IMR-90 (cell line): ENCODE measurements at regions not wholly inside any gene's neighbourhood (a gene's known extent, or its start where the extent isn't known, plus 50 kb on each side); places are given as distances from the start of the nearest gene placed in this dataset.

ENCODE experiments used
- ATAC-seq: fragments of 200-7000 bp; cut with Tn5 transposase; 2 replicates; pipeline ENCODE4 v1.9.1; 2020; ENCODE audit warnings: low read depth, mild to moderate bottlenecking, moderate library complexity
- BruUV-seq: library from RNA; stranded (reverse); fragments of 400-500 nt; replicated peaks from 2 replicates; lab custom pipeline; 2021; lab: Mats Ljungman, UMichigan
- CTCF ChIA-PET: fragments of 300-600 bp; formaldehyde crosslinking; extraction: SDS; loops from one replicate; lab custom pipeline; 2021; ENCODE audit warnings: antibody characterized with exemption; lab: Yijun Ruan, JAX
- POLR2A ChIA-PET: fragments of 300-600 bp; sonication (Branson Sonifier 250); formaldehyde crosslinking; loops from one replicate; lab custom pipeline; 2022; ENCODE audit warnings: antibody characterized with exemption; ENCODE audit not compliant: unreplicated experiment; lab: Charles Lee
- DNase-seq: peaks from one replicate; pipeline ENCODE4 v3.0.0; 2013
- H2AFZ ChIP-seq: replicated peaks from 2 replicates; pipeline ENCODE3; 2013; ENCODE audit warnings: low read length, mild to moderate bottlenecking; ENCODE audit not compliant: poor library complexity
- H2AK5ac ChIP-seq: 2 replicates; pipeline ENCODE4 v1.6.1; 2013; ENCODE audit warnings: low read depth, low read length, inconsistent platforms
- H2AK9ac ChIP-seq: replicated peaks from 2 replicates; pipeline ENCODE3; 2013; ENCODE audit warnings: mild to moderate bottlenecking, low read depth, low read length, moderate library complexity; ENCODE audit not compliant: poor library complexity
- H2BK120ac ChIP-seq: 2 replicates; pipeline ENCODE4 v1.6.1; 2013; ENCODE audit warnings: low read depth, low read length, inconsistent platforms
- H2BK15ac ChIP-seq: 3 replicates; pipeline ENCODE4 v1.6.1; 2013; ENCODE audit warnings: low read depth, low read length, inconsistent platforms
- H2BK20ac ChIP-seq: 2 replicates; pipeline ENCODE4 v1.6.1; 2013; ENCODE audit warnings: low read depth, mild to moderate bottlenecking, inconsistent platforms, low read length, moderate library complexity
- H2BK5ac ChIP-seq: 2 replicates; pipeline ENCODE4 v1.6.1; 2013; ENCODE audit warnings: mild to moderate bottlenecking, low read depth, low read length, inconsistent platforms; ENCODE audit not compliant: poor library complexity, severe bottlenecking
- H3K14ac ChIP-seq: replicated peaks from 2 replicates; pipeline ENCODE4 v1.6.1; 2013; ENCODE audit warnings: low read depth, low read length, inconsistent platforms
- H3K18ac ChIP-seq: 2 replicates; pipeline ENCODE4 v1.6.1; 2013; ENCODE audit warnings: low read depth, low read length, control low read depth
- H3K23ac ChIP-seq: 2 replicates; pipeline ENCODE4 v1.6.1; 2013; ENCODE audit warnings: low read depth, low read length, inconsistent platforms
- H3K27ac ChIP-seq: 2 replicates; pipeline ENCODE4 v1.5.1; 2013; ENCODE audit warnings: mild to moderate bottlenecking, control low read depth, low read length; ENCODE audit not compliant: insufficient read depth
- H3K27me3 ChIP-seq: 2 replicates; pipeline ENCODE4 v1.6.1; 2013; ENCODE audit warnings: low read length; ENCODE audit not compliant: control insufficient read depth, insufficient read depth
- H3K36me3 ChIP-seq: 2 replicates; pipeline ENCODE4 v1.6.1; 2013; ENCODE audit warnings: low read length, mixed read lengths; ENCODE audit not compliant: control insufficient read depth, insufficient read depth
- H3K4ac ChIP-seq: 2 replicates; pipeline ENCODE4 v1.6.1; 2013; ENCODE audit warnings: low read depth, low read length, inconsistent platforms
- H3K4me1 ChIP-seq: 2 replicates; pipeline ENCODE4 v1.6.1; 2013; ENCODE audit warnings: low read length, mixed read lengths; ENCODE audit not compliant: control insufficient read depth, insufficient read depth
- H3K4me2 ChIP-seq: 2 replicates; pipeline ENCODE4 v1.6.1; 2013; ENCODE audit warnings: low read depth, mild to moderate bottlenecking, control low read depth, low read length, moderate library complexity
- H3K4me3 ChIP-seq: 2 replicates; pipeline ENCODE4 v1.5.1; 2013; ENCODE audit warnings: low read depth, mild to moderate bottlenecking, control low read depth, low read length, moderate library complexity; ENCODE audit not compliant: insufficient read depth
- H3K56ac ChIP-seq: 2 replicates; pipeline ENCODE4 v1.6.1; 2013; ENCODE audit warnings: low read length, inconsistent platforms; ENCODE audit not compliant: insufficient read depth; ENCODE audit errors: extremely low read depth
- H3K79me1 ChIP-seq, 2 experiments: 2 replicates each; pipeline ENCODE4 v1.6.1; 2013; ENCODE audit warnings: low read length in 2 of 2, inconsistent platforms in 1 of 2, low read depth in 1 of 2
- H3K9ac ChIP-seq: 2 replicates; pipeline ENCODE4 v1.6.1; 2013; ENCODE audit warnings: low read depth, low read length, control low read depth
- H3K9me1 ChIP-seq: 2 replicates; pipeline ENCODE4 v1.6.1; 2013; ENCODE audit warnings: low read length, inconsistent platforms; ENCODE audit not compliant: insufficient read depth
- H3K9me3 ChIP-seq: 2 replicates; pipeline ENCODE4 v1.6.1; 2013; ENCODE audit warnings: low read length; ENCODE audit not compliant: control insufficient read depth, insufficient read depth
- H4K20me1 ChIP-seq: 2 replicates; pipeline ENCODE4 v1.6.1; 2013; ENCODE audit warnings: low read length, inconsistent platforms; ENCODE audit not compliant: insufficient read depth
- H4K5ac ChIP-seq: 2 replicates; pipeline ENCODE4 v1.6.1; 2013; ENCODE audit warnings: mild to moderate bottlenecking, low read depth, low read length, control low read depth
- H4K8ac ChIP-seq, 2 experiments: 2 replicates each; pipeline ENCODE4 v1.6.1; 2013; ENCODE audit warnings: low read depth in 2 of 2, low read length in 2 of 2, control low read depth in 1 of 2, inconsistent platforms in 1 of 2
- H4K91ac ChIP-seq: 2 replicates; pipeline ENCODE4 v1.6.1; 2013; ENCODE audit warnings: low read depth, low read length, inconsistent platforms; ENCODE audit not compliant: insufficient read depth
- CEBPB ChIP-seq: IDR thresholded peaks from 2 replicates; pipeline ENCODE4 v1.6.1; 2012; ENCODE audit warnings: low read depth, low read length, improper control_type of control experiment
- CHD1 ChIP-seq: IDR thresholded peaks from 2 replicates; pipeline ENCODE4 v1.6.1; 2012; ENCODE audit warnings: low read depth, low read length, improper control_type of control experiment
- FOS ChIP-seq: fragments of 150-350 bp; IDR thresholded peaks from 2 replicates; pipeline ENCODE4 v1.6.1; 2016; ENCODE audit warnings: low read depth, low read length
- MXI1 ChIP-seq: IDR thresholded peaks from 2 replicates; pipeline ENCODE4 v1.6.1; 2012; ENCODE audit warnings: low read depth, mild to moderate bottlenecking, low read length, moderate library complexity, borderline replicate concordance
- RAD21 ChIP-seq: IDR thresholded peaks from 2 replicates; pipeline ENCODE4 v1.6.1; 2012; ENCODE audit warnings: low read length, improper control_type of control experiment
- USF2 ChIP-seq: fragments of 150-350 bp; IDR thresholded peaks from 2 replicates; pipeline ENCODE4 v1.6.1; 2017; ENCODE audit warnings: mild to moderate bottlenecking, antibody characterized with exemption, low read length, low read depth
- dilution Hi-C: fragments of 300-500 bp; cut with HindIII; formaldehyde crosslinking; loops from one replicate; pipeline ENCODE4 v1.14.3; 2018; ENCODE audit warnings: low sequenced_read_pairs; ENCODE audit not compliant: unreplicated experiment
- in situ Hi-C: fragments of 300-500 bp; cut with MboI; formaldehyde crosslinking; loops from 3 replicates; pipeline ENCODE4 v1.14.3; 2019; ENCODE audit warnings: low sequenced_read_pairs, inconsistent platforms, mixed read lengths
- intact Hi-C: fragments of 100-400 bp; cut with micrococcal nuclease; formaldehyde crosslinking; loops from 2 replicates; pipeline ENCODE4 v1.10.0; 2022

GRCh38 chr12:60148831-60149230 is 553.0 kb downstream of the SLC16A7 start:
- Histone ChIP-seq H2AK9ac (no peak overlapping the region), H2BK120ac (peak overlapping the region; percentile 96), H4K91ac (peak overlapping the region; percentile 84; the same call in 1 of the 2 replicates), H2BK5ac (peak overlapping the region; percentile 92), H3K4me3 (no peak overlapping the region), H3K27me3 (no peaks in the 10 kb centered on the region), H3K4me2 (no peak overlapping the region), H3K9me1 (no peaks in the 10 kb centered on the region), H3K4ac (peak overlapping the region; percentile 83; the same call in 1 of the 2 replicates), H3K23ac (no peak overlapping the region), H3K79me1 (no peaks in the 10 kb centered on the region), H2AFZ (no peak overlapping the region), H4K20me1 (no peaks in the 10 kb centered on the region), H4K5ac (no peak overlapping the region), H2BK15ac (no peak overlapping the region; the same call in 2 of the 3 replicates), H3K14ac (no peak overlapping the region), H3K27ac (peak overlapping the region; percentile 80; the same call in 1 of the 2 replicates), H3K9ac (no peak overlapping the region), H4K8ac (peak overlapping the region in 1 of 2 experiments; percentile 70; a peak in 2 of 4 replicates), H2BK20ac (peak overlapping the region; percentile 94), H2AK5ac (peak overlapping the region; percentile 95), H3K9me3 (no peaks in the 10 kb centered on the region), H3K18ac (peak overlapping the region; percentile 87), H3K56ac (peak overlapping the region; percentile 60), H3K36me3 (no peaks in the 10 kb centered on the region), H3K4me1 (peaks cover 2% of the 10 kb centered on the region)
- DNase-seq, result peak; percentile 87
- peak; percentile 83 for ATAC-seq
- intact Hi-C loops, result loop anchor here (1.0 to 5.0 kb wide), 2 partner anchors 188 to 552 kb away; no protein-coding TSS in a partner anchor
- dilution Hi-C loops, result no loop called here
- in situ Hi-C loops, result no loop called here
- TF ChIP-seq RAD21 (no peak), FOS (peak; percentile 62; the same call in 1 of the 2 replicates), MXI1 (no peak), USF2 (no peak), CHD1 (no peak), CEBPB (peak; percentile 46; the same call in 1 of the 2 replicates)
- POLR2A ChIA-PET, result no interaction called here
- CTCF ChIA-PET, result interaction anchor here (0.7 to 1.2 kb wide), 2 partner anchors 33 to 48 kb away, joined by 3 to 4 read pairs; no protein-coding TSS in a partner anchor
- BruUV-seq, result no TSS peak
